ENCODE measurements at regions not wholly inside any gene's neighbourhood (a gene's known extent, or its start where the extent isn't known, plus 50 kb on each side); places are given as distances from the start of the nearest gene placed in this dataset.

GRCh38 chr11:116472651-116473050 is 300.1 kb downstream of the BUD13 start:
- intact Hi-C loops (cut with DNase I; ENCODE audit: low total_unique reads), result no loop called here
- no peak for DNase-seq
- Histone ChIP-seq H3K27ac (no peak overlapping the region), H3K4me3 (no peak overlapping the region), H3K36me3 (ENCODE audit: low read depth, missing control alignments) (no peaks in the 10 kb centered on the region), H3K27me3 (no peaks in the 10 kb centered on the region), H3K4me1 (peaks cover 17% of the 10 kb centered on the region), H3K9me3 (no peaks in the 10 kb centered on the region)
- TF ChIP-seq CTCF (IDR thresholded peaks at IDR 0.05) (no peak), POLR2A (IDR thresholded peaks at IDR 0.05) (no peak)
- WGBS, 2 donors, result 64 to 84% methylated on average over 1 of the region's 1 CpG

- Histone ChIP-seq H3K27me3 (no peaks in the 10 kb centered on the region), H3K9me3 (no peaks in the 10 kb centered on the region), H3K36me3 (ENCODE audit: low read depth, missing control alignments) (no peaks in the 10 kb centered on the region), H3K4me3 (no peak overlapping the region), H3K27ac (no peak overlapping the region), H3K4me1 (peaks cover 12% of the 10 kb centered on the region)
- intact Hi-C loops (cut with DNase I; ENCODE audit: low total_unique reads), result no loop called here
- WGBS, 2 donors, result 64 to 66% methylated on average over 3 of the region's 3 CpGs
- no peak for DNase-seq
- TF ChIP-seq POLR2A (IDR thresholded peaks at IDR 0.05) (no peak), CTCF (IDR thresholded peaks at IDR 0.05) (no peak)
Observed at GRCh38 chr11:116471608-116472256, 301.1 kb downstream of the BUD13 start.

GRCh38 chr11:116468699-116469098 is 304.1 kb downstream of the BUD13 start:
- peaks cover 11% of the 10 kb centered on the region for H3K4me1 ChIP-seq
- no peaks in the 10 kb centered on the region for H3K27me3 ChIP-seq
- intact Hi-C loops (cut with DNase I; ENCODE audit: low total_unique reads), result no loop called here
- no peaks in the 10 kb centered on the region for H3K36me3 ChIP-seq (ENCODE audit: low read depth, missing control alignments)
- H3K4me3 ChIP-seq, result no peak overlapping the region
- no peak overlapping the region for H3K27ac ChIP-seq
- H3K9me3 ChIP-seq, result no peaks in the 10 kb centered on the region
- DNase-seq, result no peak
- 70% methylated on average over 2 of the region's 2 CpGs for WGBS, 2 donors
- TF ChIP-seq CTCF (IDR thresholded peaks at IDR 0.05) (no peak), POLR2A (IDR thresholded peaks at IDR 0.05) (no peak)

GRCh38 chr11:116467823-116468222 is 305.0 kb downstream of the BUD13 start:
- intact Hi-C loops (cut with DNase I; ENCODE audit: low total_unique reads), result no loop called here
- Histone ChIP-seq H3K4me1 (peaks cover 8% of the 10 kb centered on the region), H3K27me3 (no peaks in the 10 kb centered on the region), H3K9me3 (no peaks in the 10 kb centered on the region), H3K27ac (no peak overlapping the region), H3K4me3 (no peak overlapping the region), H3K36me3 (ENCODE audit: low read depth, missing control alignments) (no peaks in the 10 kb centered on the region)
- DNase-seq, result no peak
- TF ChIP-seq POLR2A (IDR thresholded peaks at IDR 0.05), result no peak
- 74 to 90% methylated on average over 4 to 6 of the region's 6 CpGs for WGBS, 2 donors

- Histone ChIP-seq H3K4me3 (no peak overlapping the region), H3K4me1 (peaks cover 1% of the 10 kb centered on the region), H3K9me3 (no peaks in the 10 kb centered on the region), H3K27me3 (no peaks in the 10 kb centered on the region), H3K36me3 (ENCODE audit: low read depth, missing control alignments) (no peaks in the 10 kb centered on the region), H3K27ac (no peak overlapping the region)
- intact Hi-C loops (cut with DNase I; ENCODE audit: low total_unique reads), result no loop called here
- no peak for DNase-seq
- 70% methylated on average over 6 of the region's 6 CpGs for WGBS, 2 donors
- no peak for TF ChIP-seq POLR2A (IDR thresholded peaks at IDR 0.05)
- no peak for TF ChIP-seq CTCF (IDR thresholded peaks at IDR 0.05)
Observed at GRCh38 chr11:116466801-116467200, 306.0 kb downstream of the BUD13 start.
